AG09309 (cell line): ENCODE measurements at regions not wholly inside any gene's neighbourhood (a gene's known extent, or its start where the extent isn't known, plus 50 kb on each side); places are given as distances from the start of the nearest gene placed in this dataset.

Experiments used
- DNase-seq: peaks from one replicate; pipeline ENCODE4 v3.0.0-alpha.2; 2010; ENCODE audit warnings: low read depth
- H3K4me3 ChIP-seq: 2 replicates; pipeline ENCODE4 v1.5.1; 2011; ENCODE audit warnings: mild to moderate bottlenecking, low read depth, low read length, moderate library complexity; ENCODE audit not compliant: control insufficient read depth
- TF ChIP-seq, protein P1 (sequence below): IDR thresholded peaks from 2 replicates; pipeline ENCODE4 v1.5.1; 2011; ENCODE audit warnings: mild to moderate bottlenecking, low read depth, low read length, inconsistent platforms; ENCODE audit not compliant: insufficient read depth, control insufficient read depth; ENCODE audit errors: missing control alignments

DNA sequence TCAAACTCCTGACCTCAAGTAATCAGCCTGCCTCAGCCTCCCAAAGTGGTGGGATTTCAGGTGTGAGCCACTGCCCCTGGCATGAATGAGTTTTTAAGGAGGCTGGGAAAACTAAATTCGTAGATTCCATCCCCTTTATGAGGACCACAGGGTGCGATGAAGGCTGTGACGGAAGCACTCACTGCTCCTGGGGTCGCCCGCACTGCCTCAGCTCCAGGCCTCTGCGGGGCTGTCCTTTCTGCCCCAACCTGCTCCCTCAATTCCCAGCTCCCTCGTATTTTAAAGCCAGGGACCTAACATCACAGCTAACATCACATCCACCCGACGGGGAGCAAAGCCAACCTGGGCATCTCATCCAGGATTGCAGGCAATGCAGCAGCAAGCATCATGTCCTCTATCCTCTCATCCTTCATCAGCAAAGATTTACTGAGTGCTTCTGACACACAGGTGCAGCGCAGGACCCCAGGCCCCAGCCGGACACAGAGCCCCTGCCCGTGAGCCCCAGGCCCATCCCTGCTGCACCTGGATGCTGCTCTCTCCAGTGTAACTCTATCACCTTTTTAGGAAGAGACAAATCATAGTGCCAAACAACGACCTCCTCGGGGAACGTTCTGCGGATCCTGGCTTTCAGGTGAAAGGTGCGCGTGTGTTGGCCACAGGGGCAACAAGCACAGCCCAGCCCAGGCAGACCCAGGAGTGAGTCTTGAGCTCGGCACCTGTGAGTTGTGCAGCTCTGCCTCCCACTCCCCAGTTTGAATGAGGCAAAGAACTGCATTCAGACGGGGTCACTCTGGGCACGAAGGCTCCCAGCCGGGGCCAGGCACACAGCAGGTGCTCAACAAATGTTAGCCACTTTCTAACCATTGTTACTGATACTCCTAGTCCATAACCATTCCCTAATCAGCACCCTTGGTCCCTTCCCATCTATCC is 134.3 kb downstream of the CRYBB2 start:
- TF ChIP-seq, protein P1, sequence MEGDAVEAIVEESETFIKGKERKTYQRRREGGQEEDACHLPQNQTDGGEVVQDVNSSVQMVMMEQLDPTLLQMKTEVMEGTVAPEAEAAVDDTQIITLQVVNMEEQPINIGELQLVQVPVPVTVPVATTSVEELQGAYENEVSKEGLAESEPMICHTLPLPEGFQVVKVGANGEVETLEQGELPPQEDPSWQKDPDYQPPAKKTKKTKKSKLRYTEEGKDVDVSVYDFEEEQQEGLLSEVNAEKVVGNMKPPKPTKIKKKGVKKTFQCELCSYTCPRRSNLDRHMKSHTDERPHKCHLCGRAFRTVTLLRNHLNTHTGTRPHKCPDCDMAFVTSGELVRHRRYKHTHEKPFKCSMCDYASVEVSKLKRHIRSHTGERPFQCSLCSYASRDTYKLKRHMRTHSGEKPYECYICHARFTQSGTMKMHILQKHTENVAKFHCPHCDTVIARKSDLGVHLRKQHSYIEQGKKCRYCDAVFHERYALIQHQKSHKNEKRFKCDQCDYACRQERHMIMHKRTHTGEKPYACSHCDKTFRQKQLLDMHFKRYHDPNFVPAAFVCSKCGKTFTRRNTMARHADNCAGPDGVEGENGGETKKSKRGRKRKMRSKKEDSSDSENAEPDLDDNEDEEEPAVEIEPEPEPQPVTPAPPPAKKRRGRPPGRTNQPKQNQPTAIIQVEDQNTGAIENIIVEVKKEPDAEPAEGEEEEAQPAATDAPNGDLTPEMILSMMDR = no peak
- no peak for DNase-seq
- no peak overlapping the region for H3K4me3 ChIP-seq

DNA sequence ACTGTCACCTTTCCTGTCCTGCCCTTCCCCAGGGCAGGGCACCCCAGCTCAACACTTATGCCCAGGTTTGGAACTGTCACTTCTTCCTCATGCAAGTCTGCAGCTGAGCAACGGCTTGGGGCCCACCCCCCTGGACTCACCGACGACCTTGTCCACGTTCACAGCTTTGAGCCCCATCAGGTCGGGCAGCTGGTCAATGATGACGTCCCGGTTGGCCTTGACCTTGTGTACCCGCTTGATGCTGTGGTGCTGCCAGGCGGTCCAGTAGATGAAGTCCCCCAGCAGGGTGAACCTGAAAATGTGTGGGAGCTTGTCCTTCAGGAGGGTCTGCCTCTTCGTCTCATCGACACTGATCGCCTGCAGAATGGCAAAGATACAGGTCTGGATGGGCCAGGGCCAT is 135.0 kb downstream of the CRYBB2 start:
- TF ChIP-seq, protein P1 = no peak
- no peak overlapping the region for H3K4me3 ChIP-seq
- DNase-seq = no peak

DNA sequence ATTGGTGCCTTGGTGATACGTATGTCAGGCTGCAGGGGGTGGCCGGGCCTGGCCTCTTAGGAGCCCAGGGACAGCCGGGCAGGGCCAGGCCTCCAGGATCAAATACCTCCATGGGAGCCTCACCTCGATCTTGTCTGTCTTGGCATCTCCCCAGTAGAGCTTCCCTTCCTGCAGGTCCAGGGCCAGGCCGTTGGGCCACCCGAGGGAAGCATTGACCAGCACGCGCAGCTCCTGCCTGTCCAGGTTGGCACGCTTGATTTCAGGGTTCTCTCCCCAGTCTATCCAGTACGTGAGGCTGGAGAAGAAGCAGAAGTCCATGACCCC is 137.7 kb downstream of the CRYBB2 start:
- no peak for DNase-seq
- TF ChIP-seq, protein P1 = no peak
- H3K4me3 ChIP-seq = no peak overlapping the region

DNA sequence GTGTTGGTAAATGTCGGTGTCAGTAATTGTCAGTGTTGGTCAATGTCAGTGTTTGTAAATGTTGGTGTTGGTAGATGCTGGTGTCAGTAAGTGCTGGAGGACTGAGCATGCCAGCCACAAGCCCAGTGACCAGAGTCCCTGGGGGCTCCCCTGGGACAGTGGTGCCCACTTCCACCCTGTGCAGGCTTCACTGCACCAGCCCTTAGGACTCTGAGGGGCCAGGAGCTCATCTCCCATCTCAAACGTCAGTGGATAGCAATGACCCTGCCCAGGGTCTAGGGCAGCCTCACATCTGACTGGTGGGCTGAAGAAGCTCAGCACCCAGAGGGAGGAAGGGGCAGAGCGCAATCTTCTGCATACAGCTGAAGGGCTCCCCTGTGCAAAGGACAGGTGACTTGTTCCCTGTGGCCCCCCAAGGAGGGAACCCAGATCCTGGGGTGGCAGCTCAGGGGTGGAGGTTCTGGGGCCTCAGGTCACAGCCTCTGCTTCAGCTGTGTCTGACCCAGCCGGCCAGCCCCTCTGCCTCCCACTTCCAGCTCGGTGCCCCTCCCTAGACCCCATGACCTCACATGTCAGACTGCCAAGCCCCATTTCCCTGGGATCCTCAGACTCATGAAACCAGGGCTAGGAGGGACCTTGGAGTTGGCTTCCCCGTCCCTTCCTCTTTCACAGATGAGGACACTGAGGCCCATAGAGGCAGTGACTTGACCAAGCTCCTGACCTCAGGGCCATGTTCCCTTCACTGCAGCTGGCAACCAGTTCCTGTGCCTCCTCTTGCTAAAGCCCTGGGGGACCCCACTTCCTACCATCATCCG is 138.4 kb downstream of the CRYBB2 start:
- TF ChIP-seq, protein P1 = no peak
- DNase-seq = no peak
- no peak overlapping the region for H3K4me3 ChIP-seq

DNA sequence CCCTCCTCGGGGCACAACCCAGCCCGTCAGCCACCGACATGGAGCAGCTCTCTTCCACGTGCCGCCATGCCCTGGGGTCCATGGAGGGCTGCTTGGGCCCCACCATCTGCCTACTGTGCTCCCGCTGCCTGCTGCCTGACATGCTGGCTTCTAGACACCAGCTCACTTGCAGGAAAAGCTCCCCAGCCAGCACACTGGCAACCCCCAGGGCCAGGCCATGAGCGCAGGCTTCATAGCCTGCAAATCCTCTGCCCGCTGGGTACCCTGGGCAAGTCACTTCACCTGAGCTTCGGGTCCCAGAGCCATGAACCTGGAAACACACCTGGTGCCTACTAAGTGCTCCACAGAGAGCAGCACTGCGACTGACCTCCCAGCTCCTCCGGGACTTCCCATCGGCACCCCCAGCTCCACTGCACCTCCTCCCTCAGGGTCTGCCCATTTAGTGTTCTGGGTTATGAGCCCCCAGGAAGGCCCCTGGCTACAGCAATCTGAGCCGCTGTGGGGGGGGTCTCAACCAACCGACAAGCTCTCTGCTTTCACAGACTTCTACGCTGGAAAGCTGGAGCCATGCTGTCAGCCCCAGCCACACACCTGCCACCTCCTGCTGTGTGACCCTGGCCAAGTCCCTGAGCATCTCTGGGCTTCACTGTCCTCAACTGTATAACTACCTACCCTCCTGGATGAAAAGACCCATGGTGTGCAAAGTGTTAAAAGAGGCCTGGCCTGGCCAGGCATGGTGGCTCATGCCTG is 139.2 kb downstream of the CRYBB2 start:
- no peak for DNase-seq
- no peak overlapping the region for H3K4me3 ChIP-seq
- TF ChIP-seq, protein P1 = no peak

DNA sequence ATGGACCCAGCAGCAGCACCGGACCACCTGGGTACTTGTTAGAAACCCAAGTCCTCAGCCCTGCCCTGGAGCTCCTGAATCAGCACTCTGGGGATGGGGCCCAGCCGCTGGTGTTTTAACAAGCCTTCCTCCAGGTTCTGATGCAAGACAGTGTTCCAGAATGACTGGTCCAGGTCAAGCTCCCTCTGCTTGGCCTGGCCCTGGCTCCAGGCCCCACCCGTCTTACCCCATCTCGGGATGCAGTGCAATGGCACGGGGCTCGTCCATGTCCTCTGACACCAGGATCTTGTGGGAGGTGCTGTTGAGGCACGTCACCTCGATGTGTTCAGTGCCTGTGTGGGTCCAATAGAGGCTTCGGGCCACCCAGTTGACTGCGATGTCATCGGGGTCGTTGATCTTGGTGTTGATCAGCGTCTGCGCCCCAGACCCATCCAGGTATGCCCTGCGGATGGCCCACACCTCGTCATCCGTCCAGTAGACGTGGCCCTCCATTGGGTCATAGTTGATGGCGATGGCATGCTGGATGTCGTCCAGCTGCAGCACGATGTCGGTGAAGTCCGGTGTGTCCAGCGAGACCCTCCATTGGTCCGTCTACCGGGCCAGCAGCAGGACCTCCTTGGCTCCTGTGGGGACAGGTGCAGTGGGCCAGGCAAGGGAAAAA is 140.3 kb downstream of the CRYBB2 start:
- TF ChIP-seq, protein P1 = no peak
- H3K4me3 ChIP-seq = no peak overlapping the region
- no peak for DNase-seq
